HCT116 (cell line): ENCODE measurements at regions not wholly inside any gene's neighbourhood (a gene's known extent, or its start where the extent isn't known, plus 50 kb on each side); places are given as distances from the start of the nearest gene placed in this dataset.

Experiments used
- ATAC-seq: fragments of 200-7000 bp; cut with Tn5 transposase; 2 replicates; pipeline ENCODE4 v1.9.1; 2020; ENCODE audit warnings: mild to moderate bottlenecking, moderate library complexity
- BruUV-seq: library from RNA; stranded (reverse); fragments of 400-500 nt; replicated peaks from 2 replicates; lab custom pipeline; 2021; lab: Mats Ljungman, UMichigan
- CTCF ChIA-PET: fragments of 300-600 bp; sonication (Branson Sonifier 250); formaldehyde crosslinking; loops from one replicate; lab custom pipeline; 2021; ENCODE audit warnings: antibody characterized with exemption; lab: Charles Lee
- POLR2A ChIA-PET: fragments of 300-600, 350-600 bp; sonication (Branson Sonifier 250); formaldehyde crosslinking; loops from one replicate; lab custom pipeline; 2021; ENCODE audit warnings: antibody characterized with exemption; lab: Charles Lee
- RAD21 ChIA-PET, 2 experiments: fragments of 300-600 bp; sonication (Branson Sonifier 250); formaldehyde crosslinking; loops; one replicate each; lab custom pipeline; 2023; ENCODE audit warnings: low total read pairs in 2 of 2; ENCODE audit not compliant: uncharacterized antibody in 2 of 2, unreplicated experiment in 2 of 2, low non-redundant PET in 1 of 2; lab: Charles Lee
- DNase-seq: peaks from one replicate; pipeline ENCODE4 v3.0.0-alpha.2; 2010; ENCODE audit warnings: low read depth, low spot score
- H2AFZ ChIP-seq: fragments of 200-600 bp; shearing (Covaris generic), sonication (generic); 2 replicates; pipeline ENCODE4 v1.6.1; 2017; ENCODE audit warnings: low read depth, mixed run types, mixed read lengths, antibody characterized with exemption, low read length; ENCODE audit not compliant: poor library complexity, severe bottlenecking
- H3K27ac ChIP-seq: 2 replicates; pipeline ENCODE4 v1.5.1; 2012; ENCODE audit warnings: low read depth, low read length
- H3K27me3 ChIP-seq: fragments of 200-600 bp; sonication (generic); 2 replicates; pipeline ENCODE4 v1.6.1; 2016; ENCODE audit warnings: mixed run types, low read length, mixed read lengths; ENCODE audit not compliant: insufficient read depth
- H3K36me3 ChIP-seq, 2 experiments: fragments of 200-500 bp in 1 of 2; fragments of 200-600 bp in 1 of 2; sonication (Bioruptor generic) in 1 of 2; sonication (generic) in 1 of 2; 2 replicates each; pipeline versions ENCODE4 v1.5.1 to v1.6.1; 2014 to 2016; ENCODE audit warnings: low read length in 2 of 2, inconsistent platforms in 1 of 2, mixed read lengths in 1 of 2, mixed run types in 1 of 2; ENCODE audit not compliant: insufficient read depth in 2 of 2, control insufficient read depth in 1 of 2
- H3K4me1 ChIP-seq, 2 experiments: fragments of 200-600 bp in 1 of 2; sonication (generic) in 1 of 2; 2 replicates each; pipeline versions ENCODE4 v1.5.1 to v1.6.1; 2012 to 2017; ENCODE audit warnings: low read length in 2 of 2, inconsistent platforms in 1 of 2, mild to moderate bottlenecking in 1 of 2, mixed read lengths in 1 of 2, mixed run types in 1 of 2, moderate library complexity in 1 of 2; ENCODE audit not compliant: insufficient read depth in 2 of 2, control insufficient read depth in 1 of 2
- H3K4me2 ChIP-seq: fragments of 200-600 bp; sonication (generic); 2 replicates; pipeline ENCODE4 v1.6.1; 2017; ENCODE audit warnings: mixed run types, low read length, mixed read lengths
- H3K4me3 ChIP-seq, 2 experiments: fragments of 200-600 bp in 1 of 2; sonication (generic) in 1 of 2; replicated peaks in 1 of 2; 2 replicates each; pipeline ENCODE4 v1.5.1; 2011 to 2016; ENCODE audit warnings: low read length in 2 of 2, control low read depth in 1 of 2, low read depth in 1 of 2, mild to moderate bottlenecking in 1 of 2, mixed read lengths in 1 of 2, mixed run types in 1 of 2
- H3K79me2 ChIP-seq: fragments of 200-600 bp; sonication (generic); 2 replicates; pipeline ENCODE4 v1.6.1; 2017; ENCODE audit warnings: mild to moderate bottlenecking, mixed run types, low read length, moderate library complexity, mixed read lengths; ENCODE audit not compliant: insufficient read depth
- H3K9ac ChIP-seq: fragments of 200-600 bp; sonication (generic); 2 replicates; pipeline ENCODE4 v1.6.1; 2016; ENCODE audit warnings: low read length, mixed read lengths
- H3K9me2 ChIP-seq: fragments of 200-600 bp; sonication (generic), shearing (Covaris generic); 2 replicates; pipeline ENCODE4 v1.6.1; 2017; ENCODE audit warnings: mixed run types, mild to moderate bottlenecking, moderate library complexity; ENCODE audit not compliant: insufficient read depth
- H3K9me3 ChIP-seq, 2 experiments: fragments of 200-500 bp in 1 of 2; fragments of 200-600 bp in 1 of 2; sonication (Bioruptor generic) in 1 of 2; sonication (generic) in 1 of 2; 2 replicates each; pipeline ENCODE4 v1.6.1; 2014 to 2017; ENCODE audit warnings: low read length in 2 of 2, mixed read lengths in 2 of 2, inconsistent platforms in 1 of 2, low read depth in 1 of 2, mild to moderate bottlenecking in 1 of 2, mixed run types in 1 of 2, moderate library complexity in 1 of 2; ENCODE audit not compliant: control insufficient read depth in 1 of 2, insufficient read depth in 1 of 2
- H4K20me1 ChIP-seq: fragments of 200-600 bp; sonication (generic), shearing (Covaris generic); 2 replicates; pipeline ENCODE4 v1.6.1; 2017; ENCODE audit warnings: mixed run types, mild to moderate bottlenecking, moderate library complexity; ENCODE audit not compliant: insufficient read depth
- CEBPB ChIP-seq: IDR thresholded peaks from 2 replicates; pipeline ENCODE4 v1.6.1; 2012; ENCODE audit warnings: low read depth
- EGR1 ChIP-seq: IDR thresholded peaks from 2 replicates; pipeline ENCODE4 v1.6.1; 2012; ENCODE audit warnings: low read depth
- ELF1 ChIP-seq: IDR thresholded peaks from 2 replicates; pipeline ENCODE4 v1.6.1; 2012; ENCODE audit warnings: low read depth, borderline replicate concordance
- EZH2 ChIP-seq: fragments of 200-600 bp; sonication (generic); IDR thresholded peaks from 2 replicates; pipeline ENCODE4 v1.6.1; 2017; ENCODE audit warnings: antibody characterized with exemption, mixed run types
- JUND ChIP-seq: IDR thresholded peaks from 2 replicates; pipeline ENCODE4 v1.6.1; 2012
- POLR2A ChIP-seq: IDR thresholded peaks from 2 replicates; pipeline ENCODE4 v1.7.0; 2011; ENCODE audit warnings: borderline replicate concordance; ENCODE audit not compliant: insufficient read depth, insufficient read length; ENCODE audit errors: extremely low read depth
- POLR2AphosphoS5 ChIP-seq: IDR thresholded peaks from 2 replicates; pipeline ENCODE4 v1.6.1; 2011; ENCODE audit warnings: mild to moderate bottlenecking, low read depth, low read length, moderate library complexity
- RAD21 ChIP-seq: IDR thresholded peaks from 2 replicates; pipeline ENCODE4 v1.6.1; 2012; ENCODE audit warnings: low read depth, mild to moderate bottlenecking
- SIN3A ChIP-seq: IDR thresholded peaks from 2 replicates; pipeline ENCODE4 v1.6.1; 2012; ENCODE audit warnings: low read depth
- SP1 ChIP-seq: IDR thresholded peaks from 2 replicates; pipeline ENCODE4 v1.6.1; 2012; ENCODE audit warnings: low read depth
- SRF ChIP-seq: IDR thresholded peaks from 2 replicates; pipeline ENCODE4 v1.6.1; 2012; ENCODE audit warnings: low read depth
- TCF7L2 ChIP-seq: IDR thresholded peaks from 2 replicates; pipeline ENCODE4 v1.7.0; 2011; ENCODE audit warnings: borderline replicate concordance, inconsistent platforms; ENCODE audit not compliant: insufficient read depth, insufficient read length; ENCODE audit errors: extremely low read depth
- YY1 ChIP-seq: IDR thresholded peaks from 2 replicates; pipeline ENCODE4 v1.6.1; 2011; ENCODE audit warnings: low read length, low read depth, moderate library complexity, mild to moderate bottlenecking; ENCODE audit not compliant: insufficient replicate concordance; ENCODE audit errors: extremely low read depth
- ZFX ChIP-seq: fragments of 450-650 bp; IDR thresholded peaks from 2 replicates; pipeline ENCODE4 v1.6.1; 2017
- ZNF274 ChIP-seq: fragments of 200-500 bp; sonication (Bioruptor generic); IDR thresholded peaks from 2 replicates; pipeline ENCODE4 v1.6.1; 2014; ENCODE audit warnings: mild to moderate bottlenecking, low read depth, low read length, inconsistent platforms
- intact Hi-C: fragments of 100-400 bp; cut with micrococcal nuclease; formaldehyde crosslinking; loops from 2 replicates; pipeline ENCODE4 v1.10.0; 2022
- TF ChIP-seq, protein P1 (sequence below), 3 experiments: fragments of 200-600 bp in 1 of 3; sonication (generic) in 1 of 3; IDR thresholded peaks in 2 of 3; conservative IDR thresholded peaks in 1 of 3; 2 replicates each; pipeline ENCODE4 v1.5.1; 2012 to 2017; ENCODE audit warnings: low read depth in 2 of 3, low read length in 2 of 3, antibody characterized with exemption in 1 of 3, borderline replicate concordance in 1 of 3, control low read depth in 1 of 3, mild to moderate bottlenecking in 1 of 3, mixed read lengths in 1 of 3, mixed run types in 1 of 3, moderate library complexity in 1 of 3; ENCODE audit not compliant: insufficient read depth in 1 of 3
- TF ChIP-seq, protein P2 (sequence below): IDR thresholded peaks from 2 replicates; pipeline ENCODE4 v1.6.1; 2011; ENCODE audit warnings: mild to moderate bottlenecking, low read length, moderate library complexity; ENCODE audit not compliant: insufficient replicate concordance; ENCODE audit errors: extremely low read depth

DNA sequence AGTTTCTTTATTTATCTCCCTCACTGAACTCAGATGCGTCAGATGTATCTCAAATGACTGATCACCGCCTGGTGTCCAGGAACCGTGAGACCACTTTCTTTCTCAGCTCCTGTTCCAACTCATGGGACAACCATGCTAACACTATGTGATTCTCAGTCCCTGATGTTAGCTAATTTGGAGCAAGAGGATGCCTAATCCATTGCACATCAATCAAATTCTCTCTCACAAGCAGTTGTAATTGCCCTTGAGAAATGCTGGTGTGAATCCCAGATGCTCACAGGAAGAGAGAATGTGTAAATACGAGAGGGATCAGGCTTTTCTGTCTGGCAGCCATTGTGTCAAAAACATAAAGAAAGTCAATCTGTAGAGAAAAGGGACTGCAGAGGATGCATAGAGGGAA lies 134.9 kb downstream of the WSCD1 start:
- Histone ChIP-seq H3K36me3 (no peaks in the 10 kb centered on the region), H4K20me1 (no peaks in the 10 kb centered on the region), H3K27ac (no peak overlapping the region), H3K79me2 (no peaks in the 10 kb centered on the region), H3K4me2 (no peak overlapping the region), H3K4me3 (no peak overlapping the region), H3K9ac (no peak overlapping the region), H3K4me1 (no peaks in the 10 kb centered on the region), H3K9me2 (no peaks in the 10 kb centered on the region), H2AFZ (no peak overlapping the region), H3K27me3 (peaks cover 72% of the 10 kb centered on the region), H3K9me3 (no peaks in the 10 kb centered on the region)
- TF ChIP-seq JUND (no peak), ELF1 (no peak), TCF7L2 (no peak), SIN3A (no peak), YY1 (no peak), SP1 (no peak)
- DNase-seq (no peak), ATAC-seq (no peak)
- intact Hi-C loops, result no loop called here
- ChIA-PET RAD21 (no interaction called here), POLR2A (no interaction called here), CTCF (no interaction called here)
- BruUV-seq, result no TSS peak

DNA sequence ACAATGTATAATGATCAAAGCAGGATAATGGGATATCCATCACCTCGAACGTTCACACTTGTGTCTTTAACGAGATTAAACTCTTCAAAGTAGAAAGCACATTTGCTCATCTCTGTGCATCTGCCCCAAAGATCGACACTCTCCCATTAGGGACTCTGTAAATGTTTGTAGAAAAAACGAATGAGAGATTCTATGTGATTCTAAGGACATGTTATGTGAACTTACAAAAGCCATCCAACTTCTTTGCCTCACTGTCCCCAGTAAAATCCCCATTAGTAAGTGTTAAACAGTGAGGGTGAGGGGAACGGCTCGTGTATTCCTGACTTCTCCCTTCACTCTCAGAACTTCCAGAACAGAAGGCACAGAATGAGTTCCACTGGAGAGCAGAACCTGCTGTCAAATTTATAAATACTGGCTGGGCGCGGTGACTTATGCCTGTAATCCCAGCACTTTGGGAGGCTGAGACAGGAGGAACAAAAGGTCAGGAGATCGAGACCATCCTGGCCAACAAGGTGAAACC lies 134.1 kb downstream of the WSCD1 start:
- H3K27ac ChIP-seq, result no peak overlapping the region
- H3K9me3 ChIP-seq, result no peaks in the 10 kb centered on the region
- intact Hi-C loops, result no loop called here
- no peak overlapping the region for H3K4me2 ChIP-seq
- H3K27me3 ChIP-seq, result peaks cover 67% of the 10 kb centered on the region
- H4K20me1 ChIP-seq, result no peaks in the 10 kb centered on the region
- BruUV-seq, result no TSS peak
- no peaks in the 10 kb centered on the region for H3K79me2 ChIP-seq
- no peaks in the 10 kb centered on the region for H3K36me3 ChIP-seq
- RAD21 ChIA-PET, result no interaction called here
- H3K9ac ChIP-seq, result no peak overlapping the region
- no peak overlapping the region for H2AFZ ChIP-seq
- no peak for ATAC-seq
- H3K9me2 ChIP-seq, result no peaks in the 10 kb centered on the region
- no peak overlapping the region for H3K4me3 ChIP-seq
- CTCF ChIA-PET, result no interaction called here
- H3K4me1 ChIP-seq, result no peaks in the 10 kb centered on the region
- DNase-seq, result no peak
- POLR2A ChIA-PET, result no interaction called here
- TF ChIP-seq JUND (no peak), EZH2 (no peak), ZNF274 (no peak), SRF (no peak), YY1 (no peak), ELF1 (no peak), EGR1 (no peak), CEBPB (no peak), SIN3A (no peak), TCF7L2 (no peak), ZFX (no peak), POLR2A (no peak), RAD21 (no peak), SP1 (no peak), POLR2AphosphoS5 (no peak)
- TF ChIP-seq, protein P1, sequence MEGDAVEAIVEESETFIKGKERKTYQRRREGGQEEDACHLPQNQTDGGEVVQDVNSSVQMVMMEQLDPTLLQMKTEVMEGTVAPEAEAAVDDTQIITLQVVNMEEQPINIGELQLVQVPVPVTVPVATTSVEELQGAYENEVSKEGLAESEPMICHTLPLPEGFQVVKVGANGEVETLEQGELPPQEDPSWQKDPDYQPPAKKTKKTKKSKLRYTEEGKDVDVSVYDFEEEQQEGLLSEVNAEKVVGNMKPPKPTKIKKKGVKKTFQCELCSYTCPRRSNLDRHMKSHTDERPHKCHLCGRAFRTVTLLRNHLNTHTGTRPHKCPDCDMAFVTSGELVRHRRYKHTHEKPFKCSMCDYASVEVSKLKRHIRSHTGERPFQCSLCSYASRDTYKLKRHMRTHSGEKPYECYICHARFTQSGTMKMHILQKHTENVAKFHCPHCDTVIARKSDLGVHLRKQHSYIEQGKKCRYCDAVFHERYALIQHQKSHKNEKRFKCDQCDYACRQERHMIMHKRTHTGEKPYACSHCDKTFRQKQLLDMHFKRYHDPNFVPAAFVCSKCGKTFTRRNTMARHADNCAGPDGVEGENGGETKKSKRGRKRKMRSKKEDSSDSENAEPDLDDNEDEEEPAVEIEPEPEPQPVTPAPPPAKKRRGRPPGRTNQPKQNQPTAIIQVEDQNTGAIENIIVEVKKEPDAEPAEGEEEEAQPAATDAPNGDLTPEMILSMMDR (IDR thresholded peaks at IDR 0.05 in 2 of 3, conservative IDR thresholded peaks at IDR 0.05 in 1 of 3; ENCODE audit: borderline replicate concordance in 1 of 3, insufficient read depth in 1 of 3, low read depth in 2 of 3, low read length in 2 of 3), result no peak
- TF ChIP-seq, protein P2, sequence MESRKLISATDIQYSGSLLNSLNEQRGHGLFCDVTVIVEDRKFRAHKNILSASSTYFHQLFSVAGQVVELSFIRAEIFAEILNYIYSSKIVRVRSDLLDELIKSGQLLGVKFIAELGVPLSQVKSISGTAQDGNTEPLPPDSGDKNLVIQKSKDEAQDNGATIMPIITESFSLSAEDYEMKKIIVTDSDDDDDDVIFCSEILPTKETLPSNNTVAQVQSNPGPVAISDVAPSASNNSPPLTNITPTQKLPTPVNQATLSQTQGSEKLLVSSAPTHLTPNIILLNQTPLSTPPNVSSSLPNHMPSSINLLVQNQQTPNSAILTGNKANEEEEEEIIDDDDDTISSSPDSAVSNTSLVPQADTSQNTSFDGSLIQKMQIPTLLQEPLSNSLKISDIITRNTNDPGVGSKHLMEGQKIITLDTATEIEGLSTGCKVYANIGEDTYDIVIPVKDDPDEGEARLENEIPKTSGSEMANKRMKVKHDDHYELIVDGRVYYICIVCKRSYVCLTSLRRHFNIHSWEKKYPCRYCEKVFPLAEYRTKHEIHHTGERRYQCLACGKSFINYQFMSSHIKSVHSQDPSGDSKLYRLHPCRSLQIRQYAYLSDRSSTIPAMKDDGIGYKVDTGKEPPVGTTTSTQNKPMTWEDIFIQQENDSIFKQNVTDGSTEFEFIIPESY, result no peak
